ENCODE measurements at regions not wholly inside any gene's neighbourhood (a gene's known extent, or its start where the extent isn't known, plus 50 kb on each side); places are given as distances from the start of the nearest gene placed in this dataset.
A peak's percentile ranks its signal among the peaks of the same experiment; 100 is the strongest.
"Not testable (repeated sequence)": the region's sequence is repeated elsewhere in the genome, so short reads cannot be mapped to it uniquely, and the experiment has no call there.

DNA sequence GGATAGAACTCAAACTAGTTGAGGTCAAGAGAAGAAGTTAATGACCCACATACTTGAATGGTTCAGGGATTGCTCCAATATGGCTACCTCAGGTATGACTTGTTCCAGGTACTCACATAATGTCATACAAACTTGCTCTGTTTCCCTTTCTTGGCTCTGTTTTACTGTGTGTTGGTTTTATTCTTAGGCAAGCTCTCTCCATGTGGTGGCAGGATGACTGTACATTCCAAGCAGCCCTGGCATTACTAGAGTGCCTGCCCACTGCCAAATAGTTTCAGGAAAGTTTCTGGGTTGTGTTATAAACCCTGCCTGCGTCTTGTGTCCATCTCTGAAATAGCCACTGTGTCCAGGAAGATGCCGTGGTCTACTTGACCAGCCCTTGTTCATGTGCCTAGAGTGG, 476.8 kb downstream of the SHISA9 start:
- DNase-seq (ENCODE audit: extremely low read depth, insufficient read length) = no peak
- H3K36me3 ChIP-seq (ENCODE audit: control insufficient read depth, insufficient read depth, low read length) = no peaks in the 10 kb centered on the region
- TF ChIP-seq, protein P1, sequence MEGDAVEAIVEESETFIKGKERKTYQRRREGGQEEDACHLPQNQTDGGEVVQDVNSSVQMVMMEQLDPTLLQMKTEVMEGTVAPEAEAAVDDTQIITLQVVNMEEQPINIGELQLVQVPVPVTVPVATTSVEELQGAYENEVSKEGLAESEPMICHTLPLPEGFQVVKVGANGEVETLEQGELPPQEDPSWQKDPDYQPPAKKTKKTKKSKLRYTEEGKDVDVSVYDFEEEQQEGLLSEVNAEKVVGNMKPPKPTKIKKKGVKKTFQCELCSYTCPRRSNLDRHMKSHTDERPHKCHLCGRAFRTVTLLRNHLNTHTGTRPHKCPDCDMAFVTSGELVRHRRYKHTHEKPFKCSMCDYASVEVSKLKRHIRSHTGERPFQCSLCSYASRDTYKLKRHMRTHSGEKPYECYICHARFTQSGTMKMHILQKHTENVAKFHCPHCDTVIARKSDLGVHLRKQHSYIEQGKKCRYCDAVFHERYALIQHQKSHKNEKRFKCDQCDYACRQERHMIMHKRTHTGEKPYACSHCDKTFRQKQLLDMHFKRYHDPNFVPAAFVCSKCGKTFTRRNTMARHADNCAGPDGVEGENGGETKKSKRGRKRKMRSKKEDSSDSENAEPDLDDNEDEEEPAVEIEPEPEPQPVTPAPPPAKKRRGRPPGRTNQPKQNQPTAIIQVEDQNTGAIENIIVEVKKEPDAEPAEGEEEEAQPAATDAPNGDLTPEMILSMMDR (IDR thresholded peaks at IDR 0.05; ENCODE audit: insufficient read depth, low read length, poor library complexity, severe bottlenecking) = no peak
- no peaks in the 10 kb centered on the region for H3K27me3 ChIP-seq (replicated peaks; ENCODE audit: control insufficient read depth, insufficient read depth, low read length)
- no peak overlapping the region for H3K4me3 ChIP-seq (replicated peaks; ENCODE audit: low read depth, low read length)

DNA sequence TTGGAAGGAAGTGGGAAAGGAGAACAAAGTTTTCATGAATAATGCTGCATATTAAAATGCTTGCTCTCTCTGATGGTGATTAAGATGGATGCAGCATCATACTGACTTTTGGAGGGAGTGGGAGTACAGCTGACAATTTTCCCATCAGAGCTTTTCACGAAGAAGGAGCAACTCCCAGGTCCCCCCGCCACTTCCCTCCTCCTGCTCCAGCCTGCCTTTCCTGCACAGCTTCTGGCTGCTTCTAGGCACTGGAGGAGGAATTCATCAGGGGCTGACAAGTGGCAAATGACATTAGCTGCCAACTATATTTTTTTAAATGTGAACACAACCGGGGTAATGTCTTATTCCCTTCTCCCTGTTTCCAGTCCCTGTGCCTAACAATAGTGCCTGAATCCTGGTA, 477.9 kb downstream of the SHISA9 start:
- TF ChIP-seq, protein P1 (IDR thresholded peaks at IDR 0.05; ENCODE audit: insufficient read depth, low read length, poor library complexity, severe bottlenecking) = no peak
- Histone ChIP-seq H3K27me3 (replicated peaks; ENCODE audit: control insufficient read depth, insufficient read depth, low read length) (no peaks in the 10 kb centered on the region), H3K36me3 (ENCODE audit: control insufficient read depth, insufficient read depth, low read length) (no peaks in the 10 kb centered on the region), H3K4me3 (replicated peaks; ENCODE audit: low read depth, low read length) (no peak overlapping the region)
- DNase-seq (ENCODE audit: extremely low read depth, insufficient read length) = no peak

DNA sequence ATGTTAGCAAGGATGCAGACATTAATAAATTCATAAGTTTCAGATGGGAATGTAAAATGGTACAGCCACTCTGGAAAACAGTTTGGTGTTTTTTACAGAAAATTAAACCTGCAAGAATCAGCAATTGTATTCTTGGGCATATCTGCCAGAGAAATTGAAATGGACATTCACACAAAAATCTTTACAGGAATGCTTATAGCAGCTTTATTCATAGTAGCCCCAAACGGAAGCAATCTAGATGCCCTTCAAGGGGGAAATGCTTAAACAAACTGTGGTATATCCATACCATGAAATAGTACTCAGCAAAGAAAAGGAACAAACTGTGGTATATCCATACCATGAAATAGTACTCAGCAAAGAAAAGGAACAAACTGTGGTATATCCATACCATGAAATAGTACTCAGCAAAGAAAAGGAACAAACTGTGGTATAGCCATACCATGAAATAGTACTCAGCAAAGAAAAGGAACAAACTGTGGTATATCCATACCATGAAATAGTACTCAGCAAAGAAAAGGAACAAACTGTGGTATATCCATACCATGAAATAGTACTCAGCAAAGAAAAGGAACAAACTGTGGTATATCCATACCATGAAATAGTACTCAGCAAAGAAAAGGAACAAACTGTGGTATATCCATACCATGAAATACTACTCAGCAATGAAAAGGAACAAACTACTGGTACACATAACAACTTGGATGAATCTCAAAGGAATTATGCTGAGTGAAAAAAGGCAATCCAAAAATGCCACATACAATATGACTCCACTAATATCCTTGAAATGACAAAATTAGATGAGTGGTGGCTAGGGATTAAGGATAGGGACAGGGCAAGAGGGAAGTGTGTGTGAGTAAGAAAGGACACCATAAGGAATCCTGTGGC, 484.0 kb downstream of the SHISA9 start:
- not testable (repeated sequence) for H3K4me3 ChIP-seq (replicated peaks; ENCODE audit: low read depth, low read length); DNase-seq (ENCODE audit: extremely low read depth, insufficient read length); H3K36me3 ChIP-seq (ENCODE audit: control insufficient read depth, insufficient read depth, low read length); H3K27me3 ChIP-seq (replicated peaks; ENCODE audit: control insufficient read depth, insufficient read depth, low read length)

DNA sequence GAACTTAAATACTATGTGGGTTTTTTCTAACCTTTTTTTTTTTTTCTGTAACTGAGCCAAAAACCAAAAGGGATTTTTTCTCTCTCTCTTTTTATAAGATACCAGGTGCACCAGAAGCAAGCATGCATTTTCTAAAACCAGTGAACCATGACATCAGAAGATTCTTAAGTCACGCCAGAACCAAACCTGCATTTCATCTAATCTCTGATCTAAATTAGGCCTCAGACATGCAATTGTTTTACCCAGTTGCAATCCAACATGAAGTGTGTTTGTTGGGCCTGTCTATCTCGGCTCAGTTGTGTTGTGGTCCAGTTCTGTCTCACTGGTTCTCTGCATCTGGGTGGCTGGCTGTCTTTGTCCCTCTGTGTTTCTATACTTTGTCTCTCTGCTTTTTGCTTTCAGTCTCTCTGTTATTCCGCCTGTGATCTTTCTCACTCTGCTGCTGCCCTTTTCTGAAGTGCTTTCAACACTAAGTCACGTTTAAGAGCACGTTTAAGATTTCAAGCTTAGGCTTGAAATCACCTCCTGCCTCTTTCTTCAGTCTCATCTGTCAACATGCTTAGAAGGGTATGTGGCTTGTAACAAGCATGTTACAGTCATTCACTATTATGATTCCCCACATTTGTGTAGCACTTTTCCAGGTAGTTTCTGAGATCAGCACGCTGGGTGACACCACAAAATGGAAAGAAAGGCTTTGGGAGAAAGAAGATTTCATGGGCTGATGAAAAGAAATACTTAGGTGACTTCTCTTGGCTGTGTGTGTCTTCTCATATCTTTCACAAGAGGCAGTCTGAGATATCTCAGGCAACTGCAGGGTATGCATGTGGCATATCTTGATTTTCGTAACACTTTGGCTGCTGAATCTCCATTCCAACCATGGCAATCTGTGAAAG, 488.9 kb downstream of the SHISA9 start:
- Histone ChIP-seq H3K4me3 (replicated peaks; ENCODE audit: low read depth, low read length) (no peak overlapping the region), H3K36me3 (ENCODE audit: control insufficient read depth, insufficient read depth, low read length) (no peaks in the 10 kb centered on the region), H3K27me3 (replicated peaks; ENCODE audit: control insufficient read depth, insufficient read depth, low read length) (no peaks in the 10 kb centered on the region)
- TF ChIP-seq, protein P1 (IDR thresholded peaks at IDR 0.05; ENCODE audit: insufficient read depth, low read length, poor library complexity, severe bottlenecking) = no peak
- DNase-seq (ENCODE audit: extremely low read depth, insufficient read length) = peak; percentile 74

DNA sequence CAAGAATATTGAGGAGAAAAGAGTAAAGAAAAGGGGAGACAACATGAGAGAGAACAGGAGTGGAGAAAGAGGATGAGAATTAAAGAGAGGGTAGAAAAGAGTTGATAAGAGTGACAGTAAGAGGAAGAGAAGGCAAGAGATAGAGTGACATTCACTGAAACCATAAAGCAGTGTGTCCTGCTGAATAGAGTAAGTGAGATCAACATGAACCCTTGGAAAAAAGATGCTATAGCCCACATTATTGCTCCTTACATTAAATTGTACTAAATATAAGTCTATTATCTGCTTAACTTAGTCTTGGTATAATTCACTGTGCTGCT, 489.5 kb downstream of the SHISA9 start:
- Histone ChIP-seq H3K36me3 (ENCODE audit: control insufficient read depth, insufficient read depth, low read length) (no peaks in the 10 kb centered on the region), H3K27me3 (replicated peaks; ENCODE audit: control insufficient read depth, insufficient read depth, low read length) (no peaks in the 10 kb centered on the region), H3K4me3 (replicated peaks; ENCODE audit: low read depth, low read length) (no peak overlapping the region)
- TF ChIP-seq, protein P1 (IDR thresholded peaks at IDR 0.05; ENCODE audit: insufficient read depth, low read length, poor library complexity, severe bottlenecking) = no peak
- no peak for DNase-seq (ENCODE audit: extremely low read depth, insufficient read length)

DNA sequence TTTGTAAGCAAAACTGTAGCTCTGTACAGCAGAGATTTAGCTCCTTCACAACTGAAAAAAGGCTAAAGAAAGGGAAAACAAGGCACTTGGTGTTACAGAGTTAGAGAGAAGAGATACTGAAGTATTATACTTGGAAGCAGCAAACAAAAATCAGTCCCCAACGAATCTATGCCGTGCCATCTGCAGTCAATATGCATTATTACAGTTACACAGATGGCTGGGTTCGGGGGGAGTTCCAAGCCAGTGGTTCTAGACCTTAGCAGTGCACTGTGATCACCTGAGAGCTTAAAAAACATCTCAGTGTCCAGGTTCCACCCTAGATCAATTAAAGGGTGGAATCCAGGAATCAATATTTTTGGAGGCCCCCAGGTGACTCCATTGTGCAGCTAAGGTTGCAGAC, 489.9 kb downstream of the SHISA9 start:
- TF ChIP-seq, protein P1 (IDR thresholded peaks at IDR 0.05; ENCODE audit: insufficient read depth, low read length, poor library complexity, severe bottlenecking) = no peak
- H3K27me3 ChIP-seq (replicated peaks; ENCODE audit: control insufficient read depth, insufficient read depth, low read length) = no peaks in the 10 kb centered on the region
- no peak overlapping the region for H3K4me3 ChIP-seq (replicated peaks; ENCODE audit: low read depth, low read length)
- DNase-seq (ENCODE audit: extremely low read depth, insufficient read length) = no peak
- no peaks in the 10 kb centered on the region for H3K36me3 ChIP-seq (ENCODE audit: control insufficient read depth, insufficient read depth, low read length)
